Ishikawa (cell line): ENCODE measurements at regions not wholly inside any gene's neighbourhood (a gene's known extent, or its start where the extent isn't known, plus 50 kb on each side); places are given as distances from the start of the nearest gene placed in this dataset.

Source experiments
- CEBPB ChIP-seq: IDR thresholded peaks from 2 replicates; pipeline ENCODE4 v1.6.1; 2012
- CREB1 ChIP-seq: IDR thresholded peaks from 2 replicates; pipeline ENCODE4 v1.6.1; 2012; ENCODE audit warnings: low read depth
- EGR1 ChIP-seq: IDR thresholded peaks from 2 replicates; pipeline ENCODE4 v1.6.1; 2012
- EP300 ChIP-seq: IDR thresholded peaks from 2 replicates; pipeline ENCODE4 v1.6.1; 2012; ENCODE audit warnings: borderline replicate concordance
- NFIC ChIP-seq: IDR thresholded peaks from 2 replicates; pipeline ENCODE4 v1.6.1; 2012
- RAD21 ChIP-seq: IDR thresholded peaks from 2 replicates; pipeline ENCODE4 v1.6.1; 2012; ENCODE audit warnings: low read depth
- TAF1 ChIP-seq: IDR thresholded peaks from 2 replicates; pipeline ENCODE4 v1.6.1; 2012; ENCODE audit warnings: low read depth, mild to moderate bottlenecking
- TEAD4 ChIP-seq: IDR thresholded peaks from 2 replicates; pipeline ENCODE4 v1.6.1; 2012
- TF ChIP-seq, protein P1 (sequence below): IDR thresholded peaks from 2 replicates; pipeline ENCODE4 v1.6.1; 2012; ENCODE audit warnings: low read depth, mild to moderate bottlenecking
- TF ChIP-seq, protein P2 (sequence below): IDR thresholded peaks from 2 replicates; pipeline ENCODE4 v1.6.1; 2012

DNA sequence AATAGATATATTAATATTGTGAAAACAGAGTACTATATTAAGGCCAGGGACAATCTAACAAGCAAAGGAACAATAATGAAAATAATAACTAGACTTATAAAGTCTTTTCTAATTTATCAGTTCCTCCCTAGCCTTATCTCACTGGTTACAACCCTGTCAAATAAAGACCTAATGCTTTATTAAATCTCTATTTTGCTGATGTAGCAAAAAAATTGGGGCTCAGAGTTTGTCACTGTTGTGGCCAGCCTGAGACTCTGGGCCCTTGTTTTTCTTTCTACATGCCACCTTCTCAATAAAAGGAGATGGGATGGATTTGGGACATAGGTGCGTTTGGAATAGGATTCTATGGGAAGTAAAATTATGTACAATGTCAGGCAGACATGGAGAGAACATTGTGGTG, 937.0 kb downstream of the IGSF11 start:
- no peak for TF ChIP-seq TAF1
- no peak for TF ChIP-seq EP300
- TF ChIP-seq, protein P1, sequence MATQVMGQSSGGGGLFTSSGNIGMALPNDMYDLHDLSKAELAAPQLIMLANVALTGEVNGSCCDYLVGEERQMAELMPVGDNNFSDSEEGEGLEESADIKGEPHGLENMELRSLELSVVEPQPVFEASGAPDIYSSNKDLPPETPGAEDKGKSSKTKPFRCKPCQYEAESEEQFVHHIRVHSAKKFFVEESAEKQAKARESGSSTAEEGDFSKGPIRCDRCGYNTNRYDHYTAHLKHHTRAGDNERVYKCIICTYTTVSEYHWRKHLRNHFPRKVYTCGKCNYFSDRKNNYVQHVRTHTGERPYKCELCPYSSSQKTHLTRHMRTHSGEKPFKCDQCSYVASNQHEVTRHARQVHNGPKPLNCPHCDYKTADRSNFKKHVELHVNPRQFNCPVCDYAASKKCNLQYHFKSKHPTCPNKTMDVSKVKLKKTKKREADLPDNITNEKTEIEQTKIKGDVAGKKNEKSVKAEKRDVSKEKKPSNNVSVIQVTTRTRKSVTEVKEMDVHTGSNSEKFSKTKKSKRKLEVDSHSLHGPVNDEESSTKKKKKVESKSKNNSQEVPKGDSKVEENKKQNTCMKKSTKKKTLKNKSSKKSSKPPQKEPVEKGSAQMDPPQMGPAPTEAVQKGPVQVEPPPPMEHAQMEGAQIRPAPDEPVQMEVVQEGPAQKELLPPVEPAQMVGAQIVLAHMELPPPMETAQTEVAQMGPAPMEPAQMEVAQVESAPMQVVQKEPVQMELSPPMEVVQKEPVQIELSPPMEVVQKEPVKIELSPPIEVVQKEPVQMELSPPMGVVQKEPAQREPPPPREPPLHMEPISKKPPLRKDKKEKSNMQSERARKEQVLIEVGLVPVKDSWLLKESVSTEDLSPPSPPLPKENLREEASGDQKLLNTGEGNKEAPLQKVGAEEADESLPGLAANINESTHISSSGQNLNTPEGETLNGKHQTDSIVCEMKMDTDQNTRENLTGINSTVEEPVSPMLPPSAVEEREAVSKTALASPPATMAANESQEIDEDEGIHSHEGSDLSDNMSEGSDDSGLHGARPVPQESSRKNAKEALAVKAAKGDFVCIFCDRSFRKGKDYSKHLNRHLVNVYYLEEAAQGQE, result no peak
- TF ChIP-seq CEBPB, result no peak
- TF ChIP-seq EGR1, result no peak
- no peak for TF ChIP-seq NFIC
- TF ChIP-seq, protein P2, sequence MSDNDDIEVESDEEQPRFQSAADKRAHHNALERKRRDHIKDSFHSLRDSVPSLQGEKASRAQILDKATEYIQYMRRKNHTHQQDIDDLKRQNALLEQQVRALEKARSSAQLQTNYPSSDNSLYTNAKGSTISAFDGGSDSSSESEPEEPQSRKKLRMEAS, result no peak
- TF ChIP-seq CREB1, result no peak
- no peak for TF ChIP-seq TEAD4
- TF ChIP-seq RAD21, result no peak
